GM23248 (cell line): ENCODE measurements at regions not wholly inside any gene's neighbourhood (a gene's known extent, or its start where the extent isn't known, plus 50 kb on each side); places are given as distances from the start of the nearest gene placed in this dataset.

Experiments
- DNase-seq: peaks from one replicate; pipeline ENCODE4 v3.0.0-alpha.2; 2015
- H2AFZ ChIP-seq: fragments of 200-600 bp; sonication (generic); 2 replicates; pipeline ENCODE4 v1.6.1; 2016; ENCODE audit warnings: antibody characterized with exemption
- H3F3A ChIP-seq: fragments of 200-600 bp; sonication (generic); 2 replicates; pipeline ENCODE4 v1.6.1; 2016; ENCODE audit warnings: mild to moderate bottlenecking, antibody characterized with exemption, mixed run types; ENCODE audit not compliant: insufficient read depth
- H3K27ac ChIP-seq: fragments of 200-600 bp; sonication (generic); 2 replicates; pipeline ENCODE4 v1.5.1; 2016; ENCODE audit warnings: mild to moderate bottlenecking
- H3K27me3 ChIP-seq: fragments of 200-600 bp; sonication (generic); replicated peaks from 2 replicates; pipeline ENCODE4 v1.6.1; 2016; ENCODE audit warnings: mild to moderate bottlenecking; ENCODE audit not compliant: insufficient read depth
- H3K36me3 ChIP-seq: fragments of 200-600 bp; sonication (generic); 2 replicates; pipeline ENCODE4 v1.6.1; 2016; ENCODE audit warnings: low read depth, mild to moderate bottlenecking
- H3K4me1 ChIP-seq: fragments of 200-600 bp; sonication (generic); 2 replicates; pipeline ENCODE4 v1.6.1; 2016; ENCODE audit warnings: mild to moderate bottlenecking; ENCODE audit not compliant: insufficient read depth
- H3K4me2 ChIP-seq: fragments of 200-600 bp; sonication (generic); one replicate; pipeline ENCODE4 v1.6.1; 2016; ENCODE audit warnings: mild to moderate bottlenecking; ENCODE audit not compliant: unreplicated experiment
- H3K4me3 ChIP-seq: fragments of 200-600 bp; sonication (generic); 2 replicates; pipeline ENCODE4 v1.5.1; 2016; ENCODE audit warnings: mild to moderate bottlenecking
- H3K79me2 ChIP-seq: fragments of 200-600 bp; sonication (generic); 2 replicates; pipeline ENCODE4 v1.6.1; 2016; ENCODE audit warnings: mild to moderate bottlenecking; ENCODE audit not compliant: insufficient read depth
- H3K9ac ChIP-seq: fragments of 200-600 bp; sonication (generic); 2 replicates; pipeline ENCODE4 v1.6.1; 2016; ENCODE audit warnings: mild to moderate bottlenecking
- H3K9me2 ChIP-seq: fragments of 200-600 bp; sonication (generic); 2 replicates; pipeline ENCODE4 v1.6.1; 2016; ENCODE audit warnings: mixed run types, mild to moderate bottlenecking, moderate library complexity; ENCODE audit not compliant: insufficient read depth
- H3K9me3 ChIP-seq: fragments of 200-600 bp; sonication (generic); one replicate; pipeline ENCODE4 v1.6.1; 2017; ENCODE audit warnings: low read depth
- H4K20me1 ChIP-seq: fragments of 200-600 bp; sonication (generic); 2 replicates; pipeline ENCODE4 v1.6.0; 2016; ENCODE audit not compliant: insufficient read depth
- EZH2 ChIP-seq: fragments of 200-600 bp; sonication (generic); IDR thresholded peaks from 2 replicates; pipeline ENCODE4 v1.6.1; 2018; ENCODE audit warnings: antibody characterized with exemption, mild to moderate bottlenecking; ENCODE audit not compliant: insufficient read depth, poor library complexity, severe bottlenecking
- EZH2phosphoT487 ChIP-seq: fragments of 200-600 bp; sonication (generic); IDR thresholded peaks from 2 replicates; pipeline ENCODE4 v1.6.1; 2018; ENCODE audit warnings: antibody characterized with exemption, moderate library complexity, mild to moderate bottlenecking, low read depth; ENCODE audit not compliant: insufficient read depth
- WGBS, 2 experiments: methylation state at CpG; one replicate each; pipeline ENCODE4 v1.1.6; 2015 to 2017; ENCODE audit warnings: low lambda C conversion rate in 2 of 2, low coverage in 1 of 2; ENCODE audit errors: missing lambda C conversion rate in 2 of 2; 5-methylcytosine and 5-hydroxymethylcytosine counted together
- in situ Hi-C: fragments of 300-500 bp; cut with MboI; formaldehyde crosslinking; loops from 2 replicates; pipeline ENCODE4 v1.15.0; 2020

DNA sequence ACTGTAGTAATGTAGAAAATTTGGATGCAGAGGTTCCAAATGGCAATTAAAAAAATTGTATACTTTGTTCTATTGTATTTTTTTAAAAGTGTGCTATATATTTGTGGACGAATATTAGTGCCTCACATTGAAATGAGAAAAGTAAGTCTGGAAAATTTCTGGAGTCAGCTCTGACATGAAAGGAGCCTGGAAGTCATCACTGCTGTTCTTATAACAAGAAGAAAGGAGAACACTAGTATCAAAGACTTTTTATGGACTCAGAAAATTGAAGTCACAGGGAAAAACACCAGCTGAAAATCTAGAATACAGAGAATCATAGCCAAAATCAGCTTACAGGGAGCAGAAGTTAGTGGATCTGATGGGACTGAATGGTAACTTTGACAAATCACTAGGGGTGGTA lies 1450.7 kb upstream of the SPRY2 start:
- Histone ChIP-seq H3K4me1 (no peaks in the 10 kb centered on the region), H3F3A (no peaks in the 10 kb centered on the region), H3K27me3 (no peaks in the 10 kb centered on the region), H3K4me2 (no peak overlapping the region), H3K9me2 (no peaks in the 10 kb centered on the region), H3K9me3 (peaks cover 6% of the 10 kb centered on the region), H3K36me3 (no peaks in the 10 kb centered on the region), H2AFZ (no peak overlapping the region), H3K79me2 (no peaks in the 10 kb centered on the region), H3K4me3 (no peak overlapping the region), H3K9ac (no peak overlapping the region), H4K20me1 (no peaks in the 10 kb centered on the region), H3K27ac (no peak overlapping the region)
- TF ChIP-seq EZH2 (no peak), EZH2phosphoT487 (no peak)
- in situ Hi-C loops: no loop called here
- DNase-seq: no peak
- WGBS, 2 experiments: 0% methylated on average over 1 of the region's 1 CpG

DNA sequence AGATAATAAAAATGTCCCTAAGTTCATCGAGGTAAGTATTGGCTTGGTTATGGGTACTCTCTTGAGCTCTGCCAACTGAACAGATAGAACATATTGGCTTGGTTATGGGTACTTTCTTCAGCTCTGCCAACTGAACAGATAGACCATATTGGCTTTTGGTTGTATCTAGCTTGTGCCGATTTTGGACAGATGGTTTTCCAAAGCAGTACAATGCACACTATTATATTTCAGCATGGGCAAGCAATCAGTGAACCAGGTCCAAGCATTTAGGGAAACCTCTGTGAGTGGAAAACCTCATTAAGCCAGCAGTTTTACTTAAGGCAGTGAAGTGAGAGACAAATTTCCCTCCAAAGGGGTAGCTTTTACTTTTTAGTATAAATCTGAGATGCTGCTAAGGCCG lies 1440.5 kb upstream of the SPRY2 start:
- Histone ChIP-seq H3K4me1 (no peaks in the 10 kb centered on the region), H3K9me2 (no peaks in the 10 kb centered on the region), H3K4me3 (no peak overlapping the region), H4K20me1 (no peaks in the 10 kb centered on the region), H3K9ac (no peak overlapping the region), H3K79me2 (no peaks in the 10 kb centered on the region), H2AFZ (no peak overlapping the region), H3K27ac (no peak overlapping the region), H3K4me2 (no peak overlapping the region), H3F3A (no peaks in the 10 kb centered on the region), H3K9me3 (no peaks in the 10 kb centered on the region), H3K27me3 (no peaks in the 10 kb centered on the region), H3K36me3 (no peaks in the 10 kb centered on the region)
- 14 to 19% methylated on average over 3 of the region's 3 CpGs for WGBS, 2 experiments
- no peak for DNase-seq
- TF ChIP-seq EZH2phosphoT487: no peak
- no peak for TF ChIP-seq EZH2
- in situ Hi-C loops: no loop called here

DNA sequence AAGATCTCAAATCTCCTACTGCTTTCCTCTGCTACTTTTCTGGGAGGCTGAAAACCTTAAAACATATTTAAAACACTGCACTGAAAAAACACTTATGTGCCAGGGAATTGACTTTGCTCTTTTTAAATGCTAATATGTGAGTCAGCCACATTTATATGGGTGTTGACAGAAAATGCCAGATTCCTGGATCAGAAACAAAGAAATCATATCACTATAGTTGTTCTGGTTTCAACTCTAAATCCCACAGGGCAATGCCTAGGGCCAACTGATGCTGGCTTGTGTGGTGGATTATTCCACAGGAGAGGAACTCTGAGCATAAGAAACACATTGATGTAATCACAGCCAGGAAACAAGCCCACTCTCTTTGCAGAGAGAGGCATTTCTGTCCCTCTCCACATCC lies 1439.0 kb upstream of the SPRY2 start:
- Histone ChIP-seq H3K36me3 (no peaks in the 10 kb centered on the region), H3K9ac (no peak overlapping the region), H3K27ac (no peak overlapping the region), H3F3A (no peaks in the 10 kb centered on the region), H3K79me2 (no peaks in the 10 kb centered on the region), H3K4me1 (no peaks in the 10 kb centered on the region), H3K4me2 (no peak overlapping the region), H3K27me3 (no peaks in the 10 kb centered on the region), H3K9me3 (no peaks in the 10 kb centered on the region), H2AFZ (no peak overlapping the region), H3K4me3 (no peak overlapping the region), H4K20me1 (no peaks in the 10 kb centered on the region), H3K9me2 (no peaks in the 10 kb centered on the region)
- in situ Hi-C loops: no loop called here
- TF ChIP-seq EZH2phosphoT487 (no peak), EZH2 (no peak)
- no peak for DNase-seq

DNA sequence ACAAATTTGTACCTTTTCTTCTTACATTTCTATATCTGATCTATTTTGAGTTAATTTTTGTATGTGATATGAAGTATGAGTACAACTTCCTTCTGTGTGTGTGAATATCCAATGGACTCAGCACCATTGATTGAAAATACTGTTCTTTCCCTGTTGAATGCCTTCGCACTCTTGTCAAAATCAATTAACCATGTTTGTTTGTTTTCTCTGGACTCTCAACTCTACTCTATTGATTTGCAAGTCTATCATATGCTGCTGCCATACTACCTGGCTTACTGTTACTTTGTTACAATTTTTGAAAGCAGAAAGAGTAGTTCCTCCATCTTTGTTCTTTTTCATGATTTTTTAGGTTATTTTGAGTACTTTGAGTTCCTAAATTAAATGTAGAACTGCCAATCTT lies 1437.4 kb upstream of the SPRY2 start:
- H2AFZ ChIP-seq: no peak overlapping the region
- no peak overlapping the region for H3K9ac ChIP-seq
- no peak overlapping the region for H3K4me2 ChIP-seq
- no peak overlapping the region for H3K27ac ChIP-seq
- in situ Hi-C loops: no loop called here
- TF ChIP-seq EZH2: no peak
- no peak for TF ChIP-seq EZH2phosphoT487
- H3K9me3 ChIP-seq: no peaks in the 10 kb centered on the region
- no peaks in the 10 kb centered on the region for H3K27me3 ChIP-seq
- WGBS, 2 experiments: 55 to 57% methylated on average over 1 of the region's 1 CpG
- H3K4me1 ChIP-seq: no peaks in the 10 kb centered on the region
- H3K4me3 ChIP-seq: no peak overlapping the region
- no peaks in the 10 kb centered on the region for H3K9me2 ChIP-seq
- no peaks in the 10 kb centered on the region for H3K36me3 ChIP-seq
- DNase-seq: no peak
- no peaks in the 10 kb centered on the region for H3F3A ChIP-seq
- H4K20me1 ChIP-seq: no peaks in the 10 kb centered on the region
- no peaks in the 10 kb centered on the region for H3K79me2 ChIP-seq

DNA sequence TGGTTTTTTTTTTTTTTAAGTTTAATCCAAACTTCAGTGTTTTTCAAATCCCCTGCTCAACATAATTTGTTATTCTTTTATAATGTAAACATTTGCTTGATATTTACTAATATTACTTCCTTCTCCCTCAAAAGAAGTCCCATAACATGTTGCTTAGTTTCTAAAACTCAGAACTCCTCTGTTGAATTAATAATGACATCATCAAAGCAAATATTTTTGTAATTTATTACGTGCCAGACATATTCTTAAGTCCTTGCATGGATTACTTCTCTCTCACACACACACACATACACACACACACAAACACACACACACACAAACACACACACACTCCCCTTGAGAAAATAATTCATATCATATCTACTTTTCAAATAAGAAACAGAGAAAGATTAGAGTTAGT lies 1432.3 kb upstream of the SPRY2 start:
- Histone ChIP-seq H3K9me2 (no peaks in the 10 kb centered on the region), H3K27ac (no peak overlapping the region), H3K4me2 (no peak overlapping the region), H3K79me2 (no peaks in the 10 kb centered on the region), H3F3A (no peaks in the 10 kb centered on the region), H3K9me3 (no peaks in the 10 kb centered on the region), H4K20me1 (no peaks in the 10 kb centered on the region), H3K4me1 (no peaks in the 10 kb centered on the region), H2AFZ (no peak overlapping the region), H3K4me3 (no peak overlapping the region), H3K9ac (no peak overlapping the region), H3K36me3 (no peaks in the 10 kb centered on the region), H3K27me3 (no peaks in the 10 kb centered on the region)
- 0 to 2% methylated on average over 1 of the region's 1 CpG for WGBS, 2 experiments
- in situ Hi-C loops: no loop called here
- TF ChIP-seq EZH2phosphoT487: no peak
- DNase-seq: no peak
